ENCODE measurements at regions not wholly inside any gene's neighbourhood (a gene's known extent, or its start where the extent isn't known, plus 50 kb on each side); places are given as distances from the start of the nearest gene placed in this dataset.

GRCh38 chr2:12934146-12934756 is 217.5 kb downstream of the TRIB2 start:
- no peak for DNase-seq

GRCh38 chr2:12935222-12935621 is 218.5 kb downstream of the TRIB2 start:
- no peak for DNase-seq

- DNase-seq, result no peak
Observed at GRCh38 chr2:12935796-12936195, 219.1 kb downstream of the TRIB2 start.

GRCh38 chr2:12941203-12941602 is 224.5 kb downstream of the TRIB2 start:
- DNase-seq, result no peak

- no peak for DNase-seq
Observed at GRCh38 chr2:12948231-12948960, 231.7 kb downstream of the TRIB2 start.

- DNase-seq, result no peak
Observed at GRCh38 chr2:12948961-12949353, 232.2 kb downstream of the TRIB2 start.

- DNase-seq, result no peak
Observed at GRCh38 chr2:12949406-12949805, 232.7 kb downstream of the TRIB2 start.

GRCh38 chr2:12950174-12950573 is 233.4 kb downstream of the TRIB2 start:
- DNase-seq, result no peak

- no peak for DNase-seq
Observed at GRCh38 chr2:12950957-12951656, 234.4 kb downstream of the TRIB2 start.

GRCh38 chr2:12951657-12951973 is 234.9 kb downstream of the TRIB2 start:
- DNase-seq, result no peak

- DNase-seq, result no peak
Observed at GRCh38 chr2:12953596-12953995, 236.9 kb downstream of the TRIB2 start.

- no peak for DNase-seq
Observed at GRCh38 chr2:12955864-12956263, 239.1 kb downstream of the TRIB2 start.

- DNase-seq, result no peak
Observed at GRCh38 chr2:12957251-12957650, 240.5 kb downstream of the TRIB2 start.

GRCh38 chr2:12959935-12960334 is 243.2 kb downstream of the TRIB2 start:
- DNase-seq, result no peak

- no peak for DNase-seq
Observed at GRCh38 chr2:12960671-12961070, 243.9 kb downstream of the TRIB2 start.

GRCh38 chr2:12964904-12965539 is 248.3 kb downstream of the TRIB2 start:
- DNase-seq, result no peak

GRCh38 chr2:12965540-12966269 is 249.0 kb downstream of the TRIB2 start:
- no peak for DNase-seq

- no peak for DNase-seq
Observed at GRCh38 chr2:12967804-12968203, 251.1 kb downstream of the TRIB2 start.

- DNase-seq, result no peak
Observed at GRCh38 chr2:12968399-12968798, 251.7 kb downstream of the TRIB2 start.

GRCh38 chr2:12970861-12971260 is 254.1 kb downstream of the TRIB2 start:
- DNase-seq, result no peak

- no peak for DNase-seq
Observed at GRCh38 chr2:12971581-12972365, 255.0 kb downstream of the TRIB2 start.

Data from NCI-H2081 treated with DMSO at 0.1 percent for 48 hours (cell line).